B cell (primary cell): ENCODE measurements at regions not wholly inside any gene's neighbourhood (a gene's known extent, or its start where the extent isn't known, plus 50 kb on each side); places are given as distances from the start of the nearest gene placed in this dataset.

ENCODE experiments used
- EZH2 ChIP-seq: IDR thresholded peaks from 2 replicates; pipeline ENCODE4 v1.6.1; 2012; ENCODE audit warnings: borderline replicate concordance, low read depth, mild to moderate bottlenecking, moderate library complexity, low read length; ENCODE audit not compliant: insufficient read depth, poor library complexity, severe bottlenecking
- TF ChIP-seq, protein P1 (sequence below): fragments of 200-600 bp; IDR thresholded peaks from one replicate; pipeline ENCODE4 v1.8.0; 2022; ENCODE audit warnings: antibody characterized with exemption, mild to moderate bottlenecking

DNA sequence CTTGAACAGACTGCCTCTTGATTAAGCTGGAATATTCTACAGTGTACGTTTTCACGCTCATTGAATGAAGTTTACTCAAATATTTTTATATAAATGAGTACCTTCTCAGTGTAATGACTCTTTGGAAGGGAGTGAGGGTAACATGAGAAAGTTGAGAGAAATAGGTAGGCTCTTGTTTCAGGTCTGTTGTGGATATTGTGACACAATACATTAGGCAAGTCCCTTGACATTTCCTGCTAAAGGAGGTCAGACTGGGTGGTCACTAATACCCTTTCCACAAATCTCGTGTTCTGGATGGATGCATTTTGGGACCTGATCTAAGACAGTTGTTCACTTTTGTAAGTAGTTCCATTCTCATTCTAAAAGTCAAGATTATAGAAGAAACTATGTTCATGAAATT, 324.8 kb upstream of the AZI2 start:
- TF ChIP-seq, protein P1, sequence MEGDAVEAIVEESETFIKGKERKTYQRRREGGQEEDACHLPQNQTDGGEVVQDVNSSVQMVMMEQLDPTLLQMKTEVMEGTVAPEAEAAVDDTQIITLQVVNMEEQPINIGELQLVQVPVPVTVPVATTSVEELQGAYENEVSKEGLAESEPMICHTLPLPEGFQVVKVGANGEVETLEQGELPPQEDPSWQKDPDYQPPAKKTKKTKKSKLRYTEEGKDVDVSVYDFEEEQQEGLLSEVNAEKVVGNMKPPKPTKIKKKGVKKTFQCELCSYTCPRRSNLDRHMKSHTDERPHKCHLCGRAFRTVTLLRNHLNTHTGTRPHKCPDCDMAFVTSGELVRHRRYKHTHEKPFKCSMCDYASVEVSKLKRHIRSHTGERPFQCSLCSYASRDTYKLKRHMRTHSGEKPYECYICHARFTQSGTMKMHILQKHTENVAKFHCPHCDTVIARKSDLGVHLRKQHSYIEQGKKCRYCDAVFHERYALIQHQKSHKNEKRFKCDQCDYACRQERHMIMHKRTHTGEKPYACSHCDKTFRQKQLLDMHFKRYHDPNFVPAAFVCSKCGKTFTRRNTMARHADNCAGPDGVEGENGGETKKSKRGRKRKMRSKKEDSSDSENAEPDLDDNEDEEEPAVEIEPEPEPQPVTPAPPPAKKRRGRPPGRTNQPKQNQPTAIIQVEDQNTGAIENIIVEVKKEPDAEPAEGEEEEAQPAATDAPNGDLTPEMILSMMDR, result no peak
- TF ChIP-seq EZH2, result no peak
